ENCODE measurements at regions not wholly inside any gene's neighbourhood (a gene's known extent, or its start where the extent isn't known, plus 50 kb on each side); places are given as distances from the start of the nearest gene placed in this dataset.

- in situ Hi-C loops (cut with HindIII; ENCODE audit: low sequenced_read_pairs): no loop called here
- no peak overlapping the region for H3K4me3 ChIP-seq (ENCODE audit: low read depth, low read length)
- peak; percentile 36 for DNase-seq (ENCODE audit: low read depth, low spot score)
- no peak for TF ChIP-seq CTCF (IDR thresholded peaks at IDR 0.05; ENCODE audit: low read depth, low read length)
Measured at GRCh38 chr14:71267691-71268090, 360.4 kb downstream of the PCNX1 start.

GRCh38 chr14:71270111-71270510 is 362.9 kb downstream of the PCNX1 start:
- in situ Hi-C loops (cut with HindIII; ENCODE audit: low sequenced_read_pairs): no loop called here
- DNase-seq (ENCODE audit: low read depth, low spot score): no peak
- TF ChIP-seq CTCF (IDR thresholded peaks at IDR 0.05; ENCODE audit: low read depth, low read length): no peak
- H3K4me3 ChIP-seq (ENCODE audit: low read depth, low read length): no peak overlapping the region

GRCh38 chr14:71271166-71271945 is 364.1 kb downstream of the PCNX1 start:
- in situ Hi-C loops (cut with HindIII; ENCODE audit: low sequenced_read_pairs): no loop called here
- no peak overlapping the region for H3K4me3 ChIP-seq (ENCODE audit: low read depth, low read length)
- DNase-seq (ENCODE audit: low read depth, low spot score): no peak
- no peak for TF ChIP-seq CTCF (IDR thresholded peaks at IDR 0.05; ENCODE audit: low read depth, low read length)

GRCh38 chr14:71273366-71273765 is 366.1 kb downstream of the PCNX1 start:
- in situ Hi-C loops (cut with HindIII; ENCODE audit: low sequenced_read_pairs): no loop called here
- no peak for TF ChIP-seq CTCF (IDR thresholded peaks at IDR 0.05; ENCODE audit: low read depth, low read length)
- H3K4me3 ChIP-seq (ENCODE audit: low read depth, low read length): no peak overlapping the region
- no peak for DNase-seq (ENCODE audit: low read depth, low spot score)

GRCh38 chr14:71284048-71284447 is 376.8 kb downstream of the PCNX1 start:
- no peak for DNase-seq (ENCODE audit: low read depth, low spot score)
- no peak for TF ChIP-seq CTCF (IDR thresholded peaks at IDR 0.05; ENCODE audit: low read depth, low read length)
- in situ Hi-C loops (cut with HindIII; ENCODE audit: low sequenced_read_pairs): no loop called here
- no peak overlapping the region for H3K4me3 ChIP-seq (ENCODE audit: low read depth, low read length)

GRCh38 chr14:71286126-71286525 is 378.9 kb downstream of the PCNX1 start:
- H3K4me3 ChIP-seq (ENCODE audit: low read depth, low read length): no peak overlapping the region
- in situ Hi-C loops (cut with HindIII; ENCODE audit: low sequenced_read_pairs): no loop called here
- no peak for DNase-seq (ENCODE audit: low read depth, low spot score)
- TF ChIP-seq CTCF (IDR thresholded peaks at IDR 0.05; ENCODE audit: low read depth, low read length): no peak

Measured in astrocyte of the spinal cord (primary cell).